ENCODE measurements at regions not wholly inside any gene's neighbourhood (a gene's known extent, or its start where the extent isn't known, plus 50 kb on each side); places are given as distances from the start of the nearest gene placed in this dataset.

DNA sequence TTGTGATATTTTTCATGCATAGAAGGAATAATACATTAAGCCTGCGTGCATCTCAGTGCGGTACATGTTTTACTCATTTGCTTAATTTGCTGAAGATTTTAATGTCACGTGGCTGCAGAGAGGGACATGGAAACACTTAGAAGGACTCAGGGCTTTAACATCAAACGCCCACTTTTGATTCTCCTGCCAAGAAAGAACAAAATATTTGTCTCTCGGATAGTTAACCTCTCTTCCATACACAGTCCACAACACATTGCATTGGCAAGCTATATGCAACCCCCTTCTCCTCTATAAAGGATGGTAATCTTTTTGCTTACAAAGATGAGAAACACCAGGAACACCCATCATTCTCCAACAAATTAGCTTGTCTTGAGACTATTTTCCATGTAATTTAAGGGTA, 148.0 kb upstream of the NRP1 start:
- TF ChIP-seq, protein P1, sequence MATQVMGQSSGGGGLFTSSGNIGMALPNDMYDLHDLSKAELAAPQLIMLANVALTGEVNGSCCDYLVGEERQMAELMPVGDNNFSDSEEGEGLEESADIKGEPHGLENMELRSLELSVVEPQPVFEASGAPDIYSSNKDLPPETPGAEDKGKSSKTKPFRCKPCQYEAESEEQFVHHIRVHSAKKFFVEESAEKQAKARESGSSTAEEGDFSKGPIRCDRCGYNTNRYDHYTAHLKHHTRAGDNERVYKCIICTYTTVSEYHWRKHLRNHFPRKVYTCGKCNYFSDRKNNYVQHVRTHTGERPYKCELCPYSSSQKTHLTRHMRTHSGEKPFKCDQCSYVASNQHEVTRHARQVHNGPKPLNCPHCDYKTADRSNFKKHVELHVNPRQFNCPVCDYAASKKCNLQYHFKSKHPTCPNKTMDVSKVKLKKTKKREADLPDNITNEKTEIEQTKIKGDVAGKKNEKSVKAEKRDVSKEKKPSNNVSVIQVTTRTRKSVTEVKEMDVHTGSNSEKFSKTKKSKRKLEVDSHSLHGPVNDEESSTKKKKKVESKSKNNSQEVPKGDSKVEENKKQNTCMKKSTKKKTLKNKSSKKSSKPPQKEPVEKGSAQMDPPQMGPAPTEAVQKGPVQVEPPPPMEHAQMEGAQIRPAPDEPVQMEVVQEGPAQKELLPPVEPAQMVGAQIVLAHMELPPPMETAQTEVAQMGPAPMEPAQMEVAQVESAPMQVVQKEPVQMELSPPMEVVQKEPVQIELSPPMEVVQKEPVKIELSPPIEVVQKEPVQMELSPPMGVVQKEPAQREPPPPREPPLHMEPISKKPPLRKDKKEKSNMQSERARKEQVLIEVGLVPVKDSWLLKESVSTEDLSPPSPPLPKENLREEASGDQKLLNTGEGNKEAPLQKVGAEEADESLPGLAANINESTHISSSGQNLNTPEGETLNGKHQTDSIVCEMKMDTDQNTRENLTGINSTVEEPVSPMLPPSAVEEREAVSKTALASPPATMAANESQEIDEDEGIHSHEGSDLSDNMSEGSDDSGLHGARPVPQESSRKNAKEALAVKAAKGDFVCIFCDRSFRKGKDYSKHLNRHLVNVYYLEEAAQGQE (IDR thresholded peaks at IDR 0.05; ENCODE audit: low read depth), result no peak
- TF ChIP-seq NFIC (IDR thresholded peaks at IDR 0.05), result no peak
- TF ChIP-seq ZBTB7A (IDR thresholded peaks at IDR 0.05; ENCODE audit: low read depth), result no peak
- TF ChIP-seq, protein P2, sequence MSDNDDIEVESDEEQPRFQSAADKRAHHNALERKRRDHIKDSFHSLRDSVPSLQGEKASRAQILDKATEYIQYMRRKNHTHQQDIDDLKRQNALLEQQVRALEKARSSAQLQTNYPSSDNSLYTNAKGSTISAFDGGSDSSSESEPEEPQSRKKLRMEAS (IDR thresholded peaks at IDR 0.05), result no peak
- TF ChIP-seq CREB1 (IDR thresholded peaks at IDR 0.05; ENCODE audit: low read depth), result no peak
- no peak for TF ChIP-seq YY1 (IDR thresholded peaks at IDR 0.05; ENCODE audit: low read depth)
- TF ChIP-seq, protein P3, sequence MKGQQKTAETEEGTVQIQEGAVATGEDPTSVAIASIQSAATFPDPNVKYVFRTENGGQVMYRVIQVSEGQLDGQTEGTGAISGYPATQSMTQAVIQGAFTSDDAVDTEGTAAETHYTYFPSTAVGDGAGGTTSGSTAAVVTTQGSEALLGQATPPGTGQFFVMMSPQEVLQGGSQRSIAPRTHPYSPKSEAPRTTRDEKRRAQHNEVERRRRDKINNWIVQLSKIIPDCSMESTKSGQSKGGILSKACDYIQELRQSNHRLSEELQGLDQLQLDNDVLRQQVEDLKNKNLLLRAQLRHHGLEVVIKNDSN (IDR thresholded peaks at IDR 0.05), result no peak
- no peak for TF ChIP-seq EP300 (IDR thresholded peaks at IDR 0.05; ENCODE audit: borderline replicate concordance)
- TF ChIP-seq TAF1 (IDR thresholded peaks at IDR 0.05; ENCODE audit: low read depth), result no peak
- no peak for TF ChIP-seq CEBPB (IDR thresholded peaks at IDR 0.05)
- TF ChIP-seq FOXM1 (IDR thresholded peaks at IDR 0.05; ENCODE audit: borderline replicate concordance, low read depth), result no peak

DNA sequence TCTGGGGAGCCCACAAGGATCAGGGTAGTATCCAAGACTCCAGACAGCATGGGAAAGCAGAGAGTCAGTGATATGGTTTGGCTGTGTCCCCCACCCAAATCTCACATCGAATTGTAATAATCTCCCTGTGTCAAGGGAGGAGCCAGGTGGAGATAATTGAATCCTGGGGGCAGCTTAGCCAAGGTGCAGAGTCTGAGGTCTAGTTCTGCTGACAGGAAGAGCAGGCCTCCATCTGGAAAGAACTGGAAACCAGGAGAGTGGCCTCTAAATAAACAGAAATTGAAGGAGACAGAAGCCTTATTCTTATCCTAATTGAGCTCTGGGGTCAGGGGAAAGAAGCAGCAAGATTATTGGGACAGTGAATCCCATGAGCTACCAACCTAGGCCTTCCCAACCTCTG, 146.7 kb upstream of the NRP1 start:
- TF ChIP-seq, protein P1 (IDR thresholded peaks at IDR 0.05; ENCODE audit: low read depth), result no peak
- TF ChIP-seq ZBTB7A (IDR thresholded peaks at IDR 0.05; ENCODE audit: low read depth), result no peak
- TF ChIP-seq, protein P3 (IDR thresholded peaks at IDR 0.05), result no peak
- TF ChIP-seq EGR1 (IDR thresholded peaks at IDR 0.05), result no peak
- TF ChIP-seq TCF12 (IDR thresholded peaks at IDR 0.05; ENCODE audit: low read depth), result no peak
- no peak for TF ChIP-seq CEBPB (IDR thresholded peaks at IDR 0.05)
- TF ChIP-seq, protein P2 (IDR thresholded peaks at IDR 0.05), result no peak
- no peak for TF ChIP-seq FOXM1 (IDR thresholded peaks at IDR 0.05; ENCODE audit: borderline replicate concordance, low read depth)
- TF ChIP-seq YY1 (IDR thresholded peaks at IDR 0.05; ENCODE audit: low read depth), result no peak
- no peak for TF ChIP-seq CREB1 (IDR thresholded peaks at IDR 0.05; ENCODE audit: low read depth)
- no peak for TF ChIP-seq EP300 (IDR thresholded peaks at IDR 0.05; ENCODE audit: borderline replicate concordance)
- TF ChIP-seq NFIC (IDR thresholded peaks at IDR 0.05), result no peak
- TF ChIP-seq TAF1 (IDR thresholded peaks at IDR 0.05; ENCODE audit: low read depth), result no peak
- TF ChIP-seq TEAD4 (IDR thresholded peaks at IDR 0.05), result no peak
- TF ChIP-seq RAD21 (IDR thresholded peaks at IDR 0.05; ENCODE audit: low read depth), result no peak

DNA sequence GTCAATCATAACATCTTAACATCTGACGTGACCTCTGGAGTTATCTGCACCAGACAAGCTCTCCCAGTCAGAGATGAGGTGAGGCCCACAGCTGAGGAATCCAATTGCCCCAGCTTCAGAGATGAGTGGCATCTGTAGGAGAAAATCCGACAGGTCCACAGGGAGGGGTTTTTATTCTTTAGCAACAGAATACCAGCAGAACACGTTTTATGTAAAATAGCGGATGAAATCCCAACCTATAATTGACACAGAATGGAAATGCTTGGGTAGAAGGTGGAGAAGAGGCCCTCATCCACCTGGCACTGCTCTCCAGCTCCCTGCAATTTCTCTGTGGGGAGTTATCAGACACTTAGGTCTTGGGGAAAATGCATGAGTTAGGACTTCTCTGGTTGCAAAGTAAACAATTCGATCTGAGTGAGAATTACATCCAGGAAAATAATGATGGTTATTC, 144.2 kb upstream of the NRP1 start:
- TF ChIP-seq TAF1 (IDR thresholded peaks at IDR 0.05; ENCODE audit: low read depth), result no peak
- no peak for TF ChIP-seq CEBPB (IDR thresholded peaks at IDR 0.05)
- TF ChIP-seq TEAD4 (IDR thresholded peaks at IDR 0.05), result no peak

DNA sequence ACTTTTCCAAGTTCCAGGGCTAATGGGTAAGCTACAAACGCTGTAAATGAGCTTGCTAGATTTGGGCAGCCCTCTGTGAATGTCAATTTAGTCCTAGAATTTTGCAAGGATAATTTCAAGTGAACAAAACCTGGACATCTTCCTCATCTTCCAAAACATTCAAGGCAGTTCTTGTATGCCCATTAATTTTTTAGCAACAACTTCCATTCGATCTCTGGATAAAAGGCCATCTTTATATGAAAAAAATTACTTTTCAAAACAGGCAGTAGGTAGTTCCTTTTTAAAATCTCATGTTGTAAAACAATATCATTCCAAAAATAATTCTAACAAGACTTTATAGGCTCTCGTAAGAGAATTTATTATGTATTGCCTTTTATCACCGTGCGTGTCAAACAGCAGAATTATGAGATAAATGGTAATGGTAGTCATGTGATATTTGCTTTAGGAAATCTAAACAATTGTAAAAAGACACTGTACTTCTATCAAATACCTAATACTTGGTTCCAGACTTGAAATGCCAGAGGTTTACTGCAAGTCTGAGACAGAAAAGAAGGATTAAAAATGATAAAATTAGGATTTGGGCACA, 143.7 kb upstream of the NRP1 start:
- TF ChIP-seq TEAD4 (IDR thresholded peaks at IDR 0.05), result no peak
- no peak for TF ChIP-seq NFIC (IDR thresholded peaks at IDR 0.05)
- no peak for TF ChIP-seq FOXM1 (IDR thresholded peaks at IDR 0.05; ENCODE audit: borderline replicate concordance, low read depth)
- TF ChIP-seq YY1 (IDR thresholded peaks at IDR 0.05; ENCODE audit: low read depth), result no peak
- TF ChIP-seq CREB1 (IDR thresholded peaks at IDR 0.05; ENCODE audit: low read depth), result no peak
- no peak for TF ChIP-seq EP300 (IDR thresholded peaks at IDR 0.05; ENCODE audit: borderline replicate concordance)
- TF ChIP-seq, protein P3 (IDR thresholded peaks at IDR 0.05), result no peak
- no peak for TF ChIP-seq ZBTB7A (IDR thresholded peaks at IDR 0.05; ENCODE audit: low read depth)
- TF ChIP-seq TCF12 (IDR thresholded peaks at IDR 0.05; ENCODE audit: low read depth), result no peak
- no peak for TF ChIP-seq TAF1 (IDR thresholded peaks at IDR 0.05; ENCODE audit: low read depth)
- no peak for TF ChIP-seq RAD21 (IDR thresholded peaks at IDR 0.05; ENCODE audit: low read depth)
- no peak for TF ChIP-seq CEBPB (IDR thresholded peaks at IDR 0.05)
- TF ChIP-seq, protein P2 (IDR thresholded peaks at IDR 0.05), result no peak
- TF ChIP-seq, protein P1 (IDR thresholded peaks at IDR 0.05; ENCODE audit: low read depth), result no peak
- TF ChIP-seq EGR1 (IDR thresholded peaks at IDR 0.05), result no peak
